ENCODE measurements at regions not wholly inside any gene's neighbourhood (a gene's known extent, or its start where the extent isn't known, plus 50 kb on each side); places are given as distances from the start of the nearest gene placed in this dataset.

GRCh38 chr15:38068626-38069391 is 134.4 kb downstream of the TMCO5A start:
- no peak overlapping the region for H3K4me3 ChIP-seq
- WGBS (ENCODE audit: insufficient coverage, low coverage, low lambda C conversion rate, missing lambda C conversion rate), result 31% methylated on average over 7 of the region's 7 CpGs

GRCh38 chr15:38069511-38070011 is 135.1 kb downstream of the TMCO5A start:
- DNase-seq (no peak), ATAC-seq (peak in 2 of 4 donors; percentile 5 to 19)
- Histone ChIP-seq H3K36me3 (no peaks in the 10 kb centered on the region), H3K4me1 (peaks cover 0 to 11% (median 0%) of the 10 kb centered on the region in 4 donors), H3K27me3 (no peaks in the 10 kb centered on the region), H3K27ac (peak overlapping the region in 1 of 3 donors; percentile 45), H3K9me3 (no peaks in the 10 kb centered on the region), H3K4me3 (no peak overlapping the region)
- TF ChIP-seq POLR2A (IDR thresholded peaks at IDR 0.05) (no peak), CTCF (IDR thresholded peaks at IDR 0.05) (no peak)
- intact Hi-C loops (cut with DNase I), result no loop called here
- WGBS (ENCODE audit: insufficient coverage, low coverage, low lambda C conversion rate, missing lambda C conversion rate), result 37% methylated on average over 3 of the region's 3 CpGs

More at GRCh38 chr15:38068626-38069391, 134.4 kb downstream of the TMCO5A start:
- Histone ChIP-seq H3K36me3 (no peaks in the 10 kb centered on the region), H3K27me3 (no peaks in the 10 kb centered on the region), H3K4me1 (peaks cover 0 to 11% (median 0%) of the 10 kb centered on the region in 4 donors), H3K9me3 (no peaks in the 10 kb centered on the region), H3K27ac (peak overlapping the region in 1 of 3 donors; percentile 45)
- ATAC-seq (peak; percentile 21 to 63 (median 42)), DNase-seq (no peak)
- intact Hi-C loops (cut with DNase I), result no loop called here
- no peak for TF ChIP-seq POLR2A (IDR thresholded peaks at IDR 0.05)
- TF ChIP-seq CTCF (IDR thresholded peaks at IDR 0.05), result no peak

GRCh38 chr15:38070778-38071177 is 136.3 kb downstream of the TMCO5A start:
- intact Hi-C loops (cut with DNase I), result no loop called here
- Histone ChIP-seq H3K4me3 (no peak overlapping the region), H3K36me3 (no peaks in the 10 kb centered on the region), H3K9me3 (no peaks in the 10 kb centered on the region), H3K27ac (no peak overlapping the region), H3K27me3 (no peaks in the 10 kb centered on the region), H3K4me1 (peaks cover 0 to 9% (median 0%) of the 10 kb centered on the region in 4 donors)
- DNase-seq, result no peak
- no peak for ATAC-seq
- TF ChIP-seq CTCF (IDR thresholded peaks at IDR 0.05) (no peak), POLR2A (IDR thresholded peaks at IDR 0.05) (no peak)
- WGBS (ENCODE audit: insufficient coverage, low coverage, low lambda C conversion rate, missing lambda C conversion rate), result 77% methylated on average over 4 of the region's 4 CpGs

- Histone ChIP-seq H3K27me3 (no peaks in the 10 kb centered on the region), H3K4me3 (no peak overlapping the region), H3K9me3 (no peaks in the 10 kb centered on the region), H3K4me1 (peaks cover 0 to 5% (median 0%) of the 10 kb centered on the region in 4 donors), H3K27ac (no peak overlapping the region), H3K36me3 (no peaks in the 10 kb centered on the region)
- intact Hi-C loops (cut with DNase I), result no loop called here
- WGBS (ENCODE audit: insufficient coverage, low coverage, low lambda C conversion rate, missing lambda C conversion rate), result 90% methylated on average over 10 of the region's 11 CpGs
- ATAC-seq (no peak), DNase-seq (no peak)
- TF ChIP-seq POLR2A (IDR thresholded peaks at IDR 0.05), result no peak
- TF ChIP-seq CTCF (IDR thresholded peaks at IDR 0.05), result no peak
These were observed 137.0 kb downstream of the TMCO5A start for GRCh38 chr15:38071211-38071972.
